ENCODE measurements at regions not wholly inside any gene's neighbourhood (a gene's known extent, or its start where the extent isn't known, plus 50 kb on each side); places are given as distances from the start of the nearest gene placed in this dataset.

GRCh38 chr16:59878999-59879398, 1144.9 kb upstream of the GOT2 start:
- TF ChIP-seq POLR2A (IDR thresholded peaks at IDR 0.05; ENCODE audit: low read length) = no peak
- TF ChIP-seq GATA1 (IDR thresholded peaks at IDR 0.05; ENCODE audit: low read depth, low read length) = no peak
